ENCODE measurements at regions not wholly inside any gene's neighbourhood (a gene's known extent, or its start where the extent isn't known, plus 50 kb on each side); places are given as distances from the start of the nearest gene placed in this dataset.

DNA sequence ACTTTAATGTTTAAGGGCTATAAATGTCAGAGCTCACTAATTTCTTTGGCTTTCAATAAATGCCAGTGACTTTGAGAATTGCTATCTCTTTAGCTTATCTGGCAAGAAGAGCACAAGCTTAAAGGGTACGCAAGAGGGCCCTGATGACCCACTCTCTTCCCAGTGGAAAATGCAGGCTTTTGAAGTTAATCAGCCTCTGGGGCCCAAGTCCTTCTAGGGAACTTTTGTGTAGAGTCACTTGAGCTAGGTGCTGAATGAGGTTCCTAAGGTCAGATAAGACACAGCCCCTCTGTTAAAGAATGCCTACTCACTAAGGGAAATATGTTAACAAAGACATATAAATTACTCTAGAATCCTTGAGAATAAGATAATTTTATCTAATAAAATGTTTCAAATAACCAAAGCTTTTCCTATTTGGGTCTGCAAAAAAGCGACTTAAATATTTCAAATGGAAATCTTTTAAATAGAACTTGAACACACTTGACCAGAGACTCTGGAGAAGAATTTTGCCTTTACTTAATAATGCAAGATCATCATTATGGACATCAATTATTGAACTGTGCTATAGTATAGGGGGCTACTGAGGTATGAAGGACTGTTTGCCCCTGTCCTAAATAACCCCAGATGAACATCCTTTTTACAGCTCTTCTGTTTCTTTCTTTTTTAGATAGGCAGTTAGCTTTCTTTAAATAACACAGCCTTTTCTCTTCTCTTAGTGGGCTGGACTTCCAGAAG is 430.1 kb downstream of the GBA3 start:
- DNase-seq (ENCODE audit: low read depth), result no peak
- TF ChIP-seq, protein P1, sequence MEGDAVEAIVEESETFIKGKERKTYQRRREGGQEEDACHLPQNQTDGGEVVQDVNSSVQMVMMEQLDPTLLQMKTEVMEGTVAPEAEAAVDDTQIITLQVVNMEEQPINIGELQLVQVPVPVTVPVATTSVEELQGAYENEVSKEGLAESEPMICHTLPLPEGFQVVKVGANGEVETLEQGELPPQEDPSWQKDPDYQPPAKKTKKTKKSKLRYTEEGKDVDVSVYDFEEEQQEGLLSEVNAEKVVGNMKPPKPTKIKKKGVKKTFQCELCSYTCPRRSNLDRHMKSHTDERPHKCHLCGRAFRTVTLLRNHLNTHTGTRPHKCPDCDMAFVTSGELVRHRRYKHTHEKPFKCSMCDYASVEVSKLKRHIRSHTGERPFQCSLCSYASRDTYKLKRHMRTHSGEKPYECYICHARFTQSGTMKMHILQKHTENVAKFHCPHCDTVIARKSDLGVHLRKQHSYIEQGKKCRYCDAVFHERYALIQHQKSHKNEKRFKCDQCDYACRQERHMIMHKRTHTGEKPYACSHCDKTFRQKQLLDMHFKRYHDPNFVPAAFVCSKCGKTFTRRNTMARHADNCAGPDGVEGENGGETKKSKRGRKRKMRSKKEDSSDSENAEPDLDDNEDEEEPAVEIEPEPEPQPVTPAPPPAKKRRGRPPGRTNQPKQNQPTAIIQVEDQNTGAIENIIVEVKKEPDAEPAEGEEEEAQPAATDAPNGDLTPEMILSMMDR (IDR thresholded peaks at IDR 0.05; ENCODE audit: insufficient read depth, low read length), result no peak
- no peak overlapping the region for H3K4me3 ChIP-seq (ENCODE audit: low read depth, low read length)

DNA sequence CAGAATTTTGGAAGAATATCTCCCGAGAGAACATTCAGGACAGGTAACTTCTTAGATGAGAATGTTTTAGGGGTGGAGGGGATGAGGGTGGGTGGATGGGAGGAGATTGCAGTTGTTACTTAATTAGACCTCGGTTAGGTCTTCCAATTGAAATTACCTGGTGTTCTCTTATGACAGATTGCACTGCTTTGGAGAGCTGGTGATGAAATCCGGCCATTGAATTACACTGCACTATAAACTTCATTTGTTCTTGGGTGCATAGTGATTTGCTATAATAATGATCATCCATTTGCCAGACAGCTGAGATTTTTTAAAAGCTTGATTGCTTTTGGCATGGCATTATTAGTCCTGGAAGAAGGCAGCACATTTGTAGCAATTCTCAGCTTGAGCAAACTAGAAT is 427.6 kb downstream of the GBA3 start:
- TF ChIP-seq, protein P1 (IDR thresholded peaks at IDR 0.05; ENCODE audit: insufficient read depth, low read length), result no peak
- no peak for DNase-seq (ENCODE audit: low read depth)
- H3K4me3 ChIP-seq (ENCODE audit: low read depth, low read length), result no peak overlapping the region

DNA sequence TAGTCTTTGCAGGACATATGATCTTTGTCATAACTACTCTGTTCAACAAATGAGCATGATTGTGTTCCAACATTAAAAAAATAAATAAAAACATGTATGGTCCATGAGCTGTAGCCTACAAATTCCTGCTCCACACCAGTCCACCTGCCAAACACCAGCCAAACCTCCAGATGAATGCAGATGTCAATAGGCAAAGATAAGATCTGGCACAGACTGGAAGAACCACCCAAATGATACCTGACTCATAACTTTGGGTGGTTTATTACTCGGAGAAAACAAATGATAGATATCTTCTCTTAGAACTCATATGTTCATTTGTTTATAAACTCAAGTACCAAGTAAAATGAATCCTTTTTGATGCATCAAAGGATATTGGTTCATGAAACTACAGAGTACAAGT is 425.1 kb downstream of the GBA3 start:
- TF ChIP-seq, protein P1 (IDR thresholded peaks at IDR 0.05; ENCODE audit: insufficient read depth, low read length), result no peak
- H3K4me3 ChIP-seq (ENCODE audit: low read depth, low read length), result no peak overlapping the region
- DNase-seq (ENCODE audit: low read depth), result no peak

DNA sequence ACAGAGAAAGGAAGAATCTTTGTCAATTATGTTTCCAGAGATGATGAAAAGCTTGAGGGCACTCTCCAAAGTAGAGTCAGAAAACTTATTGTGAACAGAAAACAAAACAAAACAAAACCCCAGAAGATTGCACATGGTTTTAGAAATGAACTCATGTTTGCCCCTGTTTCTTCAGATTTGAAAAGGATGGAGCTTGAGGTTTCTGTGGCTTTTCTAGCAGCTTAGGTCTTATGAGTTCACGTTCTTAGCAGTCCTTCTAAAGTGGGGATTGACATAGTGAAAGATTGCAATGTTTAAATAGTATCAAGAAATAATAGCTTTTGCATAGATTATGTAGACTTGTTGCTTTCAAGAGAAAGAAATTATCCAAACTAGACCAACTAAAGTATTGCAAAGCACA is 421.8 kb downstream of the GBA3 start:
- TF ChIP-seq, protein P1 (IDR thresholded peaks at IDR 0.05; ENCODE audit: insufficient read depth, low read length), result no peak
- no peak overlapping the region for H3K4me3 ChIP-seq (ENCODE audit: low read depth, low read length)

DNA sequence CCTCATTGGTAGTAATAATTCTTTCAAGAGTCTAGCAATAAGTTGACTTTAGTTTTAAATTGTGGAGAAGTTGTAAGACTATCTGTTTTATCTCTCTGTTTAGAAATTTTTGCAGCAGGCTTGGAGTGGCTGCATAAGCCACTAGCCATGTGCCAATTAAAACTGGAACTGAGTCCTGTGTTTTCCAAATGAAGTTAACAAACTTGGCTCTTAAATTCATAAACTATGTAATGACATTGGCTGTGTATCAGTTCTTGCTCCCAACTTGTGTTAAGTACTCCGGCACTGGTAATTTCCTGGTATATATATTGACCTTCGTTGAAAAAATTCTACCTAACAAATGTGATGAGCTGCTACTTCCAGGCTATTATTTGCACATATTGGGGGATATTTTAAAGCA is 420.4 kb downstream of the GBA3 start:
- TF ChIP-seq, protein P1 (IDR thresholded peaks at IDR 0.05; ENCODE audit: insufficient read depth, low read length), result no peak
- no peak overlapping the region for H3K4me3 ChIP-seq (ENCODE audit: low read depth, low read length)
- no peak for DNase-seq (ENCODE audit: low read depth)

More for the DNA sequence above, 421.8 kb downstream of the GBA3 start:
- DNase-seq (ENCODE audit: low read depth), result no peak

GRCh38 chr4:23106516-23106915 is 413.8 kb downstream of the GBA3 start:
- DNase-seq (ENCODE audit: low read depth), result no peak
- TF ChIP-seq, protein P1 (IDR thresholded peaks at IDR 0.05; ENCODE audit: insufficient read depth, low read length), result no peak
- no peak overlapping the region for H3K4me3 ChIP-seq (ENCODE audit: low read depth, low read length)
